Gastrocnemius medialis (tissue), 4 donors: ENCODE measurements at regions not wholly inside any gene's neighbourhood (a gene's known extent, or its start where the extent isn't known, plus 50 kb on each side); places are given as distances from the start of the nearest gene placed in this dataset.

Source experiments
- CTCF ChIP-seq, 5 experiments: fragments of 450-650 bp in 3 of 5; fragments of 200-600 bp in 2 of 5; sonication (generic) in 2 of 5; IDR thresholded peaks in 4 of 5; conservative IDR thresholded peaks in 1 of 5; 1 replicate in 4 of 5; 2 replicates in 1 of 5; pipeline ENCODE4 v1.5.1; 2016 to 2019; ENCODE audit warnings: antibody characterized with exemption in 5 of 5, mild to moderate bottlenecking in 3 of 5, moderate library complexity in 3 of 5
- POLR2A ChIP-seq, 2 donors: fragments of 450-650 bp; IDR thresholded peaks; one replicate each; pipeline ENCODE4 v1.6.1; 2017; ENCODE audit warnings: antibody characterized with exemption in 2 of 2, mild to moderate bottlenecking in 2 of 2, moderate library complexity in 2 of 2

GRCh38 chr17:77862890-77863813, 95.4 kb upstream of the TNRC6C start:
- TF ChIP-seq CTCF (IDR thresholded peaks at IDR 0.05 in 4 of 5, conservative IDR thresholded peaks at IDR 0.05 in 1 of 5) (no peak), POLR2A (IDR thresholded peaks at IDR 0.05) (no peak)
